ENCODE measurements at regions not wholly inside any gene's neighbourhood (a gene's known extent, or its start where the extent isn't known, plus 50 kb on each side); places are given as distances from the start of the nearest gene placed in this dataset.

DNA sequence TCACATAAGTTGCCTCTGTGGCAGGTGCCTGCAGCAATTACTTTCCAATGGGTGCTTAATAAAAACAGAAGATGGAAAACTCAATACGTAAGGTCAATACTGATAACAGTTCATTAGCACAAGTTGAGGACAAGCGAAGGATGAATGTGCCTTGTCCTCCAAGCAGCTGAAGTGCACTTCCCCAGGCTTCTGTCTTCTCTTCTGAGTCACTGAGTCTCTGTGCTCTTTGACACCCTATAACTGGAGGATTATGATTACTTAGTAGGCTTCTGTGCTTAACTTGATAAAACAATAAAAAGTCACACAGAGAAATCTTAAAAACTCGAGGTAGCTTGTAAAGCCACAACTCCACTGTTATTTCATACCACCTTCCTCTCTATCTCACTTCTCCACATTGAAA lies 216.6 kb upstream of the ADCY2 start:
- no peak for TF ChIP-seq FOXM1 (IDR thresholded peaks at IDR 0.05; ENCODE audit: borderline replicate concordance)
- TF ChIP-seq ELF4 (IDR thresholded peaks at IDR 0.05) = no peak
- no peak for TF ChIP-seq FOXK2 (IDR thresholded peaks at IDR 0.05)
- TF ChIP-seq BHLHE40 (IDR thresholded peaks at IDR 0.05; ENCODE audit: borderline replicate concordance) = no peak
- TF ChIP-seq ARNT (IDR thresholded peaks at IDR 0.05) = no peak
- TF ChIP-seq SP1 (IDR thresholded peaks at IDR 0.05) = no peak
- TF ChIP-seq FOXA1 (IDR thresholded peaks at IDR 0.05) = no peak
- no peak for TF ChIP-seq SUZ12 (IDR thresholded peaks at IDR 0.05)
- TF ChIP-seq ZNF384 (IDR thresholded peaks at IDR 0.05) = no peak
- TF ChIP-seq, protein P1, sequence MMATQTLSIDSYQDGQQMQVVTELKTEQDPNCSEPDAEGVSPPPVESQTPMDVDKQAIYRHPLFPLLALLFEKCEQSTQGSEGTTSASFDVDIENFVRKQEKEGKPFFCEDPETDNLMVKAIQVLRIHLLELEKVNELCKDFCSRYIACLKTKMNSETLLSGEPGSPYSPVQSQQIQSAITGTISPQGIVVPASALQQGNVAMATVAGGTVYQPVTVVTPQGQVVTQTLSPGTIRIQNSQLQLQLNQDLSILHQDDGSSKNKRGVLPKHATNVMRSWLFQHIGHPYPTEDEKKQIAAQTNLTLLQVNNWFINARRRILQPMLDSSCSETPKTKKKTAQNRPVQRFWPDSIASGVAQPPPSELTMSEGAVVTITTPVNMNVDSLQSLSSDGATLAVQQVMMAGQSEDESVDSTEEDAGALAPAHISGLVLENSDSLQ (IDR thresholded peaks at IDR 0.05) = no peak

Measured in HEK293T (cell line).